ENCODE measurements at regions not wholly inside any gene's neighbourhood (a gene's known extent, or its start where the extent isn't known, plus 50 kb on each side); places are given as distances from the start of the nearest gene placed in this dataset.

DNA sequence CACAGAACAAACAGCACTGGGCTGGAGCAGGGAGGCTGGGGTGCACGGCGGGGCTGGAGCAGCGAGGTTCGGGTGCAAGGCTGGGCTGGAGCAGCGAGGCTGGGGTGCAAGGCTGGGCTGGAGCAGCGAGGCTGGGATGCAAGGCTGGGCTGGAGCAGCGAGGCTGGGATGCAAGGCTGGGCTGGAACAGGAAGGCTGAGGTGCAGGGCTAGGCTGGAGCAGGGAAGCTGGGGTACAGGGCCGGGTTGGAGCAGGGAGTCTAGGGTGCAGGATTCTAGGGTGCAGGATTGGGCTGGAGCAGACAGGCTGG is 198.5 kb downstream of the BRD1 start:
- Histone ChIP-seq H3K79me2 (ENCODE audit: low read length) (no peaks in the 10 kb centered on the region), H3F3A (ENCODE audit: low read length, unreplicated experiment) (no peaks in the 10 kb centered on the region), H3K27me3 (ENCODE audit: low read length) (peaks cover 59% of the 10 kb centered on the region), H2AFZ (ENCODE audit: low read length) (no peak overlapping the region), H3K4me2 (ENCODE audit: low read length) (no peak overlapping the region), H3K9ac (ENCODE audit: low read length) (no peak overlapping the region), H3K27ac (ENCODE audit: low read length) (no peak overlapping the region), H3K36me3 (ENCODE audit: low read depth, low read length) (no peaks in the 10 kb centered on the region), H3K9me3 (ENCODE audit: low read length) (no peaks in the 10 kb centered on the region), H3K4me1 (ENCODE audit: insufficient read depth, low read length) (no peaks in the 10 kb centered on the region), H4K20me1 (ENCODE audit: low read length) (no peaks in the 10 kb centered on the region), H3K9me2 (replicated peaks; ENCODE audit: low read length) (no peaks in the 10 kb centered on the region), H3K4me3 (ENCODE audit: low read length) (no peak overlapping the region)
- ChIA-PET CTCF (no interaction called here), POLR2A (ENCODE audit: unreplicated experiment) (no interaction called here)
- TF ChIP-seq, protein P1, sequence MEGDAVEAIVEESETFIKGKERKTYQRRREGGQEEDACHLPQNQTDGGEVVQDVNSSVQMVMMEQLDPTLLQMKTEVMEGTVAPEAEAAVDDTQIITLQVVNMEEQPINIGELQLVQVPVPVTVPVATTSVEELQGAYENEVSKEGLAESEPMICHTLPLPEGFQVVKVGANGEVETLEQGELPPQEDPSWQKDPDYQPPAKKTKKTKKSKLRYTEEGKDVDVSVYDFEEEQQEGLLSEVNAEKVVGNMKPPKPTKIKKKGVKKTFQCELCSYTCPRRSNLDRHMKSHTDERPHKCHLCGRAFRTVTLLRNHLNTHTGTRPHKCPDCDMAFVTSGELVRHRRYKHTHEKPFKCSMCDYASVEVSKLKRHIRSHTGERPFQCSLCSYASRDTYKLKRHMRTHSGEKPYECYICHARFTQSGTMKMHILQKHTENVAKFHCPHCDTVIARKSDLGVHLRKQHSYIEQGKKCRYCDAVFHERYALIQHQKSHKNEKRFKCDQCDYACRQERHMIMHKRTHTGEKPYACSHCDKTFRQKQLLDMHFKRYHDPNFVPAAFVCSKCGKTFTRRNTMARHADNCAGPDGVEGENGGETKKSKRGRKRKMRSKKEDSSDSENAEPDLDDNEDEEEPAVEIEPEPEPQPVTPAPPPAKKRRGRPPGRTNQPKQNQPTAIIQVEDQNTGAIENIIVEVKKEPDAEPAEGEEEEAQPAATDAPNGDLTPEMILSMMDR (conservative IDR thresholded peaks at IDR 0.05; ENCODE audit: low read depth, low read length) = no peak
- TF ChIP-seq EZH2phosphoT487 (IDR thresholded peaks at IDR 0.05; ENCODE audit: borderline replicate concordance, low read length) = no peak
- TF ChIP-seq EZH2 (IDR thresholded peaks at IDR 0.05; ENCODE audit: low read length, unreplicated experiment) = no peak
- no TSS peak for BruUV-seq (replicated peaks)
- intact Hi-C loops (cut with micrococcal nuclease) = no loop called here
- DNase-seq = no peak
- ATAC-seq = no peak

DNA sequence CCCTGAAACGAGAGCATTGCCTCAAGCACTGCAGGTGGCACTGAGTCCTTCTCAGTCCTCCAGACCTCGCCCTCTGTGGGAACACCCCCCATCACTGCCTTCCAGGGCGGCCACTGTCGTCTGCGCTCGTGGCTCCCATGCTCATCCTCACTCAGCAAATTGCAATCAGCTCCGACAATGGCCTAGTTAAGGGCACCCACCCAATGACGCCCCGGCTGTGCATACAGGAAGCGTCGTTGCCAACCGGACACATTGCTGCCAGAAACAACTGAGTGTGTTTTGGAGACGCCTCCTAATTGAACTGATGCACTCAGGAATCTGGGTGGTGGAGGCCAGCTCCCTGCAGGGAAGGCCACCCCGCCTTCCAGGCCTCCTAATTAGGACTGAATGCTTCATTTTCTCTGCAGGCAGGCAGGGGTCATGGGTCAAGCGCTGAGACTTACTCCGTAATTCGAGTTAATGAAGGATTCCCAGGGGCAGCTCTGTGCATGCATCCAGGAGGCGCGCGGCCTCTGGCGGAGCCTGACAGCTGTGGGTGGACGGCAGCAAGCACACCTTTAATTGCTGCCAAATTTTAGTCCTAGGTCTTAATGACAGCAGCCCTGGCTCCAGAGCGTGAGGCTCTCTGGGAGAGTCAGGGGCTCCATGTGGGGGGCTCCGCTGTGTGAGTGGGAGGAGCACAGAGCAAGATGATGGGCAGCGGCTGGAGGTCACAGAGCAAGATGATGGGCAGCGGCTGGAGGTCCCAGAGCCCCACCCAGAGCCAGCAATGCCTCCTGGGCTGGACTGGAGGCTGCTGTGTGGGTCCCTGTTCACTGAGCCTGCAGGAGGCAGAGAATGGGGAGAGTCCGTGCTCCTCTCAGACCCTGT is 199.0 kb downstream of the BRD1 start:
- no peaks in the 10 kb centered on the region for H3K9me2 ChIP-seq (replicated peaks; ENCODE audit: low read length)
- H3K79me2 ChIP-seq (ENCODE audit: low read length) = no peaks in the 10 kb centered on the region
- H3K36me3 ChIP-seq (ENCODE audit: low read depth, low read length) = no peaks in the 10 kb centered on the region
- no peaks in the 10 kb centered on the region for H3K4me1 ChIP-seq (ENCODE audit: insufficient read depth, low read length)
- no peak overlapping the region for H3K27ac ChIP-seq (ENCODE audit: low read length)
- H3K27me3 ChIP-seq (ENCODE audit: low read length) = peaks cover 63% of the 10 kb centered on the region
- H3K4me2 ChIP-seq (ENCODE audit: low read length) = no peak overlapping the region
- DNase-seq = no peak
- TF ChIP-seq EZH2phosphoT487 (IDR thresholded peaks at IDR 0.05; ENCODE audit: borderline replicate concordance, low read length) (no peak), EZH2 (IDR thresholded peaks at IDR 0.05; ENCODE audit: low read length, unreplicated experiment) (no peak)
- TF ChIP-seq, protein P1 (conservative IDR thresholded peaks at IDR 0.05; ENCODE audit: low read depth, low read length) = no peak
- H3K4me3 ChIP-seq (ENCODE audit: low read length) = no peak overlapping the region
- H2AFZ ChIP-seq (ENCODE audit: low read length) = no peak overlapping the region
- no peak overlapping the region for H3K9ac ChIP-seq (ENCODE audit: low read length)
- POLR2A ChIA-PET (ENCODE audit: unreplicated experiment) = no interaction called here
- CTCF ChIA-PET = no interaction called here
- H4K20me1 ChIP-seq (ENCODE audit: low read length) = no peaks in the 10 kb centered on the region
- no peak for ATAC-seq
- BruUV-seq (replicated peaks) = no TSS peak
- intact Hi-C loops (cut with micrococcal nuclease) = no loop called here
- no peaks in the 10 kb centered on the region for H3K9me3 ChIP-seq (ENCODE audit: low read length)
- H3F3A ChIP-seq (ENCODE audit: low read length, unreplicated experiment) = no peaks in the 10 kb centered on the region

All from PC-3 (cell line).